ENCODE measurements at regions not wholly inside any gene's neighbourhood (a gene's known extent, or its start where the extent isn't known, plus 50 kb on each side); places are given as distances from the start of the nearest gene placed in this dataset.

GRCh38 chr13:97549201-97549600, 115.2 kb downstream of the RAP2A start:
- TF ChIP-seq CTCF (IDR thresholded peaks at IDR 0.05): no peak
- no peak for TF ChIP-seq POLR2AphosphoS5 (IDR thresholded peaks at IDR 0.05)
- TF ChIP-seq POLR2A (IDR thresholded peaks at IDR 0.05): no peak
- TF ChIP-seq EP300 (IDR thresholded peaks at IDR 0.05): no peak
